Psoas muscle (tissue), 7 donors: ENCODE measurements at regions not wholly inside any gene's neighbourhood (a gene's known extent, or its start where the extent isn't known, plus 50 kb on each side); places are given as distances from the start of the nearest gene placed in this dataset.

Experiments used
- ATAC-seq, 4 donors: fragments of 200-7000 bp; cut with Tn5 transposase; one replicate each; pipeline ENCODE4 v1.9.1; 2020; ENCODE audit warnings: moderate library complexity in 3 of 4, mild to moderate bottlenecking in 2 of 4
- DNase-seq, 2 donors: peaks; one replicate each; pipeline ENCODE4 v3.0.0-alpha.2; 2020
- H3K27ac ChIP-seq: fragments of 200-600 bp; one replicate; pipeline ENCODE4 v1.8.0; 2022
- H3K27me3 ChIP-seq, 3 donors: fragments of 200-600 bp in 1 of 3; one replicate each; pipeline versions ENCODE4 v1.6.1 to v1.8.0; 2013 to 2022; ENCODE audit warnings: low read length in 2 of 3, mild to moderate bottlenecking in 2 of 3, moderate library complexity in 1 of 3; ENCODE audit not compliant: insufficient read depth in 3 of 3
- H3K36me3 ChIP-seq, 2 donors: fragments of 200-600 bp in 1 of 2; one replicate each; pipeline versions ENCODE4 v1.6.1 to v1.8.0; 2013 to 2022; ENCODE audit warnings: low read depth in 1 of 2, mild to moderate bottlenecking in 1 of 2, moderate library complexity in 1 of 2; ENCODE audit not compliant: insufficient read depth in 1 of 2
- H3K4me1 ChIP-seq: fragments of 200-600 bp; one replicate; pipeline ENCODE4 v1.8.0; 2022
- H3K4me3 ChIP-seq: fragments of 200-600 bp; one replicate; pipeline ENCODE4 v1.8.0; 2022; ENCODE audit warnings: mild to moderate bottlenecking
- H3K9me3 ChIP-seq: fragments of 200-600 bp; one replicate; pipeline ENCODE4 v1.8.0; 2022
- CTCF ChIP-seq: fragments of 200-600 bp; IDR thresholded peaks from one replicate; pipeline ENCODE4 v1.8.0; 2022; ENCODE audit warnings: antibody characterized with exemption
- WGBS, 3 donors: extraction: QIAGEN DNeasy Blood & Tissue Kit; methylation state at CpG; one replicate each; pipeline versions ENCODE4 v1.1.6 to v1.1.7; 2013; 5-methylcytosine and 5-hydroxymethylcytosine counted together
- intact Hi-C, 2 donors: fragments of 100-400 bp; cut with DNase I; formaldehyde crosslinking; loops; one replicate each; pipeline versions ENCODE4 v1.11.0 to v1.14.2; 2022
- donor health status: healthy with polysubstance abuse.
- donor health status: DM: no; HTN: no; CAD: no; lungs with moderate emphysema.
- donor health status: Bipolar disorder and iron deficiency.
- donor health status: healthy.
- donor health status: DM: yes; HTN: yes; CAD: no.
- donor health status: DM: no; HTN: no; CAD: no.
- donor health status: DM: yes; HTN: yes; CAD: no.

GRCh38 chr11:110832080-110832479 lies 119.8 kb upstream of the ARHGAP20 start:
- Histone ChIP-seq H3K27ac (no peak overlapping the region), H3K36me3 (no peaks in the 10 kb centered on the region), H3K9me3 (no peaks in the 10 kb centered on the region), H3K4me3 (no peak overlapping the region), H3K27me3 (no peaks in the 10 kb centered on the region), H3K4me1 (no peaks in the 10 kb centered on the region)
- intact Hi-C loops = no loop called here
- no peak for TF ChIP-seq CTCF
- WGBS, 3 donors = 85 to 93% (median 92%) methylated on average over 2 of the region's 2 CpGs
- ATAC-seq = no peak
- DNase-seq = no peak

DNA sequence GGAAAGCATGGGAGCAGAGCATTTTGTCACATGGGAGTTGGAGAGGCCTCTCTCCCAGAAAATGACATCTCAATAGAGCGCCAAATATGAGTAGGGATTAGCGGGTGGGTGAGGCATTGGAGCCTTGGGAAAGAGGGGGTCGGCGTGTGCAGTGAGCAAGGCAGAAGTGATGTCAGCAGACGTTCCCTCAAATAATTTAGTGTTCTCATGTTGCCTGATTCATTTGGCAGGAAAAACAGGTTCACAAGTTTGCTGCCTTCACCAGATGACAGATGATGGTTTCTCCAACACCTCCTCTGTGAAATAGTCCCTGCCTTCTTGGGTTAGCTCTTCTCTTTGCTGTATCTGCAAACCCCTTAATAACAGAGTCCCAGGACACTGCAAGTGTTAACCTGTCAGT lies 118.5 kb upstream of the ARHGAP20 start:
- TF ChIP-seq CTCF = no peak
- DNase-seq = no peak
- Histone ChIP-seq H3K27me3 (no peaks in the 10 kb centered on the region), H3K36me3 (no peaks in the 10 kb centered on the region), H3K27ac (no peak overlapping the region), H3K4me1 (no peaks in the 10 kb centered on the region), H3K4me3 (no peak overlapping the region), H3K9me3 (no peaks in the 10 kb centered on the region)
- intact Hi-C loops = no loop called here
- ATAC-seq = no peak
- WGBS, 3 donors = 68 to 77% (median 70%) methylated on average over 5 of the region's 5 CpGs

DNA sequence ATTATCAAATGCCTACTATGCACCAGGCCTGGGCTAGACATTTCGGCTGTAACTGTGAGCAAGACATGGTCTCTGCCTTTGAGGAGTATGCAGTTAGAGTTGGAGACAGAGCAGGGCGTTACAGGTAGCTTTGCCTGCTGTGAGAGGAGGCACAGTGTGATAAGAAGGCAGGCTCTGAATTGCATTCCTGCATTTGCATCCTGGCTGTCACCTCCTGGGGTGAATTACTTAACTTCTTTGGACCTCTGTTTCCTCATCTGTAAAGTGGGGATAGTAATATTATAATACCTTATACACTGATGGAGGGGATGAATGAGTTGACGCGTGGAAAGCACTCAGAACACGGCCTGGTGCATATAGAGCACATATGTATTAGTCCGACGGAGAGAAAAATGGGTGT lies 118.1 kb upstream of the ARHGAP20 start:
- Histone ChIP-seq H3K27ac (no peak overlapping the region), H3K27me3 (no peaks in the 10 kb centered on the region), H3K4me3 (no peak overlapping the region), H3K9me3 (no peaks in the 10 kb centered on the region), H3K36me3 (no peaks in the 10 kb centered on the region), H3K4me1 (no peaks in the 10 kb centered on the region)
- intact Hi-C loops = no loop called here
- DNase-seq = no peak
- no peak for TF ChIP-seq CTCF
- 88 to 96% (median 95%) methylated on average over 7 of the region's 7 CpGs for WGBS, 3 donors
- no peak for ATAC-seq

- no peaks in the 10 kb centered on the region for H3K36me3 ChIP-seq
- no peak overlapping the region for H3K27ac ChIP-seq
- no peaks in the 10 kb centered on the region for H3K9me3 ChIP-seq
- ATAC-seq (no peak), DNase-seq (no peak)
- no peak overlapping the region for H3K4me3 ChIP-seq
- no peak for TF ChIP-seq CTCF
- no peaks in the 10 kb centered on the region for H3K27me3 ChIP-seq
- intact Hi-C loops = no loop called here
- no peaks in the 10 kb centered on the region for H3K4me1 ChIP-seq
These were observed 117.6 kb upstream of the ARHGAP20 start for GRCh38 chr11:110829873-110830272.

- Histone ChIP-seq H3K27me3 (no peaks in the 10 kb centered on the region), H3K4me3 (no peak overlapping the region), H3K36me3 (no peaks in the 10 kb centered on the region), H3K27ac (no peak overlapping the region), H3K9me3 (no peaks in the 10 kb centered on the region), H3K4me1 (no peaks in the 10 kb centered on the region)
- intact Hi-C loops = no loop called here
- TF ChIP-seq CTCF = no peak
- DNase-seq (no peak), ATAC-seq (no peak)
- WGBS, 3 donors = 11 to 16% (median 14%) methylated on average over 1 of the region's 1 CpG
These were observed 115.8 kb upstream of the ARHGAP20 start for GRCh38 chr11:110828086-110828485.
